ENCODE measurements at regions not wholly inside any gene's neighbourhood (a gene's known extent, or its start where the extent isn't known, plus 50 kb on each side); places are given as distances from the start of the nearest gene placed in this dataset.

DNA sequence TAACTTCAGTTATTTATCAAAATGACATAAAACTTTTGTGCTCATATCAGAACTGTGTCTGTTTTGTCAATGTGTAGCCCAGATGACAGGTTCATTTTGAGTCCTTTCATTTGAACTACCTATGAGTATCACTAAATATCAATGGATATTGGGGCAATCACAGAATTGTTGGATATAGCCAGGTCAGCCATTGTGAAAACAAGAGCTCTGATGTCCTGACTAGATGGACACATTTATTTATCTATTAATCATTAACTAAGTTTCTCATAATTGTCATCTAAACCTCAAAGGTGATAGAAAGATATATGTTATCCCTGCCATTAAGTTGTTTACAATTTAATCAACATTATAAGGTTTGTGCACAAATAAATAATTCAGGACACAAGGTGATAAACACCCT is 638.3 kb upstream of the GRIA3 start:
- TF ChIP-seq, protein P1, sequence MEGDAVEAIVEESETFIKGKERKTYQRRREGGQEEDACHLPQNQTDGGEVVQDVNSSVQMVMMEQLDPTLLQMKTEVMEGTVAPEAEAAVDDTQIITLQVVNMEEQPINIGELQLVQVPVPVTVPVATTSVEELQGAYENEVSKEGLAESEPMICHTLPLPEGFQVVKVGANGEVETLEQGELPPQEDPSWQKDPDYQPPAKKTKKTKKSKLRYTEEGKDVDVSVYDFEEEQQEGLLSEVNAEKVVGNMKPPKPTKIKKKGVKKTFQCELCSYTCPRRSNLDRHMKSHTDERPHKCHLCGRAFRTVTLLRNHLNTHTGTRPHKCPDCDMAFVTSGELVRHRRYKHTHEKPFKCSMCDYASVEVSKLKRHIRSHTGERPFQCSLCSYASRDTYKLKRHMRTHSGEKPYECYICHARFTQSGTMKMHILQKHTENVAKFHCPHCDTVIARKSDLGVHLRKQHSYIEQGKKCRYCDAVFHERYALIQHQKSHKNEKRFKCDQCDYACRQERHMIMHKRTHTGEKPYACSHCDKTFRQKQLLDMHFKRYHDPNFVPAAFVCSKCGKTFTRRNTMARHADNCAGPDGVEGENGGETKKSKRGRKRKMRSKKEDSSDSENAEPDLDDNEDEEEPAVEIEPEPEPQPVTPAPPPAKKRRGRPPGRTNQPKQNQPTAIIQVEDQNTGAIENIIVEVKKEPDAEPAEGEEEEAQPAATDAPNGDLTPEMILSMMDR (IDR thresholded peaks at IDR 0.05; ENCODE audit: low read depth, low read length), result no peak
- TF ChIP-seq POLR2A (IDR thresholded peaks at IDR 0.05; ENCODE audit: extremely low read depth, insufficient read length), result no peak

Measured in NB4 (cell line).